Esophagus squamous epithelium (tissue), 5 donors: ENCODE measurements at regions not wholly inside any gene's neighbourhood (a gene's known extent, or its start where the extent isn't known, plus 50 kb on each side); places are given as distances from the start of the nearest gene placed in this dataset.

Experiments
- DNase-seq: peaks from one replicate; lab custom pipeline; 2025; lab: John Stamatoyannopoulos, UW
- H3K27ac ChIP-seq, 4 donors: fragments of 200-600 bp; sonication (generic); one replicate each; pipeline ENCODE4 v1.5.1; 2016 to 2019; ENCODE audit warnings: mild to moderate bottlenecking in 1 of 4
- H3K27me3 ChIP-seq, 4 donors: fragments of 200-600 bp; sonication (generic); 1 replicate in 3 of 4; 2 replicates in 1 of 4; pipeline versions ENCODE4 v1.5.1 to v1.6.0; 2017 to 2021; ENCODE audit warnings: antibody characterized with exemption in 1 of 4
- H3K36me3 ChIP-seq, 3 donors: fragments of 200-600 bp; sonication (generic); one replicate each; pipeline ENCODE4 v1.5.1; 2016 to 2019
- H3K4me1 ChIP-seq, 3 donors: fragments of 200-600 bp; sonication (generic); one replicate each; pipeline ENCODE4 v1.5.1; 2017 to 2019
- H3K4me3 ChIP-seq, 4 donors: fragments of 200-600 bp; sonication (generic); 1 replicate in 3 of 4; 2 replicates in 1 of 4; pipeline ENCODE4 v1.5.1; 2016 to 2019; ENCODE audit warnings: mild to moderate bottlenecking in 2 of 4, moderate library complexity in 1 of 4
- H3K9me3 ChIP-seq, 3 donors: fragments of 200-600 bp; sonication (generic); one replicate each; pipeline ENCODE4 v1.5.1; 2016 to 2019
- POLR2A ChIP-seq, 4 donors: fragments of 450-650 bp; IDR thresholded peaks; one replicate each; pipeline ENCODE4 v1.6.1; 2017; ENCODE audit warnings: antibody characterized with exemption in 4 of 4, mild to moderate bottlenecking in 4 of 4, moderate library complexity in 3 of 4
- WGBS, 2 donors: methylation state at CpG; one replicate each; pipeline ENCODE4 v1.1.5; 2018; 5-methylcytosine and 5-hydroxymethylcytosine counted together
- intact Hi-C: fragments of 100-400 bp; cut with DNase I; formaldehyde crosslinking; loops from one replicate; pipeline ENCODE4 v1.15.0; 2022
- TF ChIP-seq, protein P1 (sequence below), 6 experiments: fragments of 450-650 bp in 4 of 6; fragments of 200-600 bp in 2 of 6; sonication (generic) in 2 of 6; IDR thresholded peaks; one replicate each; pipeline ENCODE4 v1.5.1; 2016 to 2019; ENCODE audit warnings: antibody characterized with exemption in 6 of 6, mild to moderate bottlenecking in 4 of 6, moderate library complexity in 4 of 6
- donor health status: DM: yes; HTN: yes; CAD: no.

DNA sequence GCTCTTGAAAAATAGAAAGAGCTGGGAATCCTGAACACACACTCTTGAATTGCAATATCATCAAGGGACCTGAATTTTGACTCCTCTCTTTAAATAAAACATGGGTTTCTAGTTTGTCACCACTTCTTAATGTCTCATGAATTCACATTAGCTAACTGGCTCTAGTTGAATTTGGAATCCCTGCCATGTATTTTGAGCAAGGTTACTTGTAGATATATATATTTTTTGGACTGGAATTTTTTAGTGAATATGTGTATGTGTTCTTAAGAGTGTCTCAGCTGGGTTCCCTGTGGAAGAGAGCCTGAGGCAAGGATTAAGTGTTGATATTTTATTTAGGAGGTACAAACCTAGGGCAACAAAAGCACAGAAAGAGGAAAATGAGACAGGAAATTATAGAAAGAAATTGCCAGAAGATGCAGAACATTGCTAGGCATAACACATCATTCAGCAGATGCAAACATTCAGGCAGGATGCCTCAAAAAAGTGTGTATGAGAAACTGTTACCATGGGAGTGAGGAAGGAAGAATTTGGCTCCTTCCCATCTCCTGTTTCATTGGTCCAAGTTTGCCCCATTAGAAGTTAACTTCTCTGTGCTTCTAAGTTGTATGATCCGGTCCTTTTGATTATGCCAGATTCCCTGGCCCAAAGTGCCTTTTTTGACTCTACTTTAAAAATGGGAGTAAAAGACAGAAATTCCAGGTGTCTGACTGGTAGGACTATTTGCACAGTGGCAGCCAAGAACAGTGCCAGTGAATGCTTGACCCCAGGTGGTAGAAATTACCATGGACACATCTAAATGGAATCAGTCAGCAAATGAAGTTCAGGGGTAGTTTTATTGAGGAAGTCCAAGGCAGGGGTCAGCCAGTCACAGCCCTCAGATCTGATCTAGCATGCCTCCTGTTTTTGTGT lies 253.7 kb upstream of the TGFBR2 start:
- peaks cover 0 to 72% (median 40%) of the 10 kb centered on the region in 3 donors for H3K4me1 ChIP-seq
- no peaks in the 10 kb centered on the region for H3K36me3 ChIP-seq
- no peak for DNase-seq
- 65 to 71% methylated on average over 1 of the region's 1 CpG for WGBS, 2 donors
- no peaks in the 10 kb centered on the region for H3K27me3 ChIP-seq
- TF ChIP-seq, protein P1, sequence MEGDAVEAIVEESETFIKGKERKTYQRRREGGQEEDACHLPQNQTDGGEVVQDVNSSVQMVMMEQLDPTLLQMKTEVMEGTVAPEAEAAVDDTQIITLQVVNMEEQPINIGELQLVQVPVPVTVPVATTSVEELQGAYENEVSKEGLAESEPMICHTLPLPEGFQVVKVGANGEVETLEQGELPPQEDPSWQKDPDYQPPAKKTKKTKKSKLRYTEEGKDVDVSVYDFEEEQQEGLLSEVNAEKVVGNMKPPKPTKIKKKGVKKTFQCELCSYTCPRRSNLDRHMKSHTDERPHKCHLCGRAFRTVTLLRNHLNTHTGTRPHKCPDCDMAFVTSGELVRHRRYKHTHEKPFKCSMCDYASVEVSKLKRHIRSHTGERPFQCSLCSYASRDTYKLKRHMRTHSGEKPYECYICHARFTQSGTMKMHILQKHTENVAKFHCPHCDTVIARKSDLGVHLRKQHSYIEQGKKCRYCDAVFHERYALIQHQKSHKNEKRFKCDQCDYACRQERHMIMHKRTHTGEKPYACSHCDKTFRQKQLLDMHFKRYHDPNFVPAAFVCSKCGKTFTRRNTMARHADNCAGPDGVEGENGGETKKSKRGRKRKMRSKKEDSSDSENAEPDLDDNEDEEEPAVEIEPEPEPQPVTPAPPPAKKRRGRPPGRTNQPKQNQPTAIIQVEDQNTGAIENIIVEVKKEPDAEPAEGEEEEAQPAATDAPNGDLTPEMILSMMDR (IDR thresholded peaks at IDR 0.05), result no peak
- TF ChIP-seq POLR2A (IDR thresholded peaks at IDR 0.05), result no peak
- intact Hi-C loops, result no loop called here
- no peak overlapping the region for H3K4me3 ChIP-seq
- H3K9me3 ChIP-seq, result no peaks in the 10 kb centered on the region
- H3K27ac ChIP-seq, result no peak overlapping the region

DNA sequence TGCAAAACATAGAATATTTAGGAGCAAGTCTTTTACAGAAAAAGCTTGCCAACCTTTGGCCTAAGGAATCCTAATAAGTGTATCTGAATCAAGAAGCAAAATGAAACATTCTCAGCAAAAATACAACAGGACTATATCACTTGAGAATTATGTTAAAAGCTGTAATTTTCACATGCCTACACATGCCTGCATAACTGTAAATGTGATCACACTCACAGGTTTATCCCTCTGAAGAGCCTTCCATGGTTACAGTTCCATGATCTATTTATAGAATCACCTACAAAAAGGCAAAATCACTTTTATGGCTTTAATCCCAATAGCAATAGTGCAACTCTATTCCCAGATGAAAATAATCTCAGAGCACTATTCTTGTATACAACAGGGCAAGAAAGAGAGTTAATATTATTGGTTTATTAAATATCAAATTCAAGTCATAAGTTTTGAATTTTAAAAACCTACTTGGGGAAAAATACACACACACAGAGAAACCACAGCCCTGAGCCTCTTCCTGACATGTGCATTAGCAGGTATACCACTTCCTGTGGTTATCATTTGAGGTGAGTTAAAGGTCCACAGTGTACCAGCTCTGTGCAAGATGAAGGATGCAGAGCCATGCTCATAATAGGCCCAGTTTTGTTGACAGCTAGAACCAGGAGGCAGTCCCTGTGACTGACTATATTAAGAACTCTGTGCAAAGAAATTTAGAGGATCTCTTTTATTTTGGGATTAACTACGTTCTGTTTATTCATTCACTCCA lies 252.5 kb upstream of the TGFBR2 start:
- no peaks in the 10 kb centered on the region for H3K36me3 ChIP-seq
- intact Hi-C loops, result no loop called here
- peaks cover 0 to 70% (median 40%) of the 10 kb centered on the region in 3 donors for H3K4me1 ChIP-seq
- TF ChIP-seq, protein P1 (IDR thresholded peaks at IDR 0.05), result no peak
- TF ChIP-seq POLR2A (IDR thresholded peaks at IDR 0.05), result no peak
- no peak overlapping the region for H3K4me3 ChIP-seq
- H3K27me3 ChIP-seq, result no peaks in the 10 kb centered on the region
- no peaks in the 10 kb centered on the region for H3K9me3 ChIP-seq
- no peak for DNase-seq
- WGBS, 2 donors, result 45 to 53% methylated on average over 1 of the region's 1 CpG
- peak overlapping the region in 1 of 4 donors; percentile 31 for H3K27ac ChIP-seq

DNA sequence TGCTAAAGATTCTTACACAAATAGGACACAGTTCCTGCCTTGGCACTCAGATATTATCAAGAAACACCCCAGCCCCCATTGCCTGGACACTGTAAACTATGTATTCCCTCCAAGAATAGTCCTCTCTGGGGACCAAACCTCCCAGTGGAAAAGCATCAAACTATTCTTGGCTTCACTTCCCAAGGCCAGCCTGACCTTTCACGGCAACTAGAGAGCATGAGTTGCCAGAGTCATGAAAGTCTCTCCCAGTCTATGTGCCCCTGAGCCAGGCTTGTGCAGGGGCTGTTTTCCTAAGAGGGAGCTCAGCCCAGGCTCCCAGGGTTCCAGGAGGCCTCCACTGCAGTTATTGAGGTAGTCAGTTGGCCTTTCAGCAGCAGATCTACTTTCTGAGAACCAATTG lies 251.9 kb upstream of the TGFBR2 start:
- WGBS, 2 donors, result 75% methylated on average over 1 of the region's 1 CpG; no CpG with 5 or more reads in 1 of the 2 donors
- TF ChIP-seq, protein P1 (IDR thresholded peaks at IDR 0.05), result no peak
- TF ChIP-seq POLR2A (IDR thresholded peaks at IDR 0.05), result no peak
- no peaks in the 10 kb centered on the region for H3K9me3 ChIP-seq
- intact Hi-C loops, result no loop called here
- peak overlapping the region in 2 of 4 donors; percentile 5 to 31 for H3K27ac ChIP-seq
- no peak for DNase-seq
- no peaks in the 10 kb centered on the region for H3K27me3 ChIP-seq
- H3K4me3 ChIP-seq, result no peak overlapping the region
- no peaks in the 10 kb centered on the region for H3K36me3 ChIP-seq
- peaks cover 0 to 69% (median 40%) of the 10 kb centered on the region in 3 donors for H3K4me1 ChIP-seq

DNA sequence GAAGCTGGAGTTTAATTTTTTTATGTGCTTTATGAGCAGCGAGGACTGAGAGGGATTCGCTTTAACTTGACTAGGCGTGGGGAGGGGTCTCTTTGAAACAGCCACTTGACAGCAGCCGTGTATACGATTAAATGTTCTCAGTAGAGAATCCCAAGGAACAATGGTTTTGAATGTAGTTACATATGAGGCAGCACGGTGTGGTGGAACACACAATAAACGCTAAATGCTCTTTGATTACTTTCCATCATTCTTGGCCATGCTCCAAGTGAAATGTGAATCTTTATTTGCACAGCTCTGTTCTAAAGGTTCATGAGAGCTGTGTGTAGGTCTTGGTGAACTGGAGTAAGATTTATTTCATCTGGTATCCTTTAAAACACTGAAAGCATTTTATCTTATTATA lies 251.4 kb upstream of the TGFBR2 start:
- no peak for DNase-seq
- Histone ChIP-seq H3K27ac (peak overlapping the region in 2 of 4 donors; percentile 5 to 31), H3K27me3 (no peaks in the 10 kb centered on the region), H3K9me3 (no peaks in the 10 kb centered on the region), H3K36me3 (no peaks in the 10 kb centered on the region), H3K4me3 (no peak overlapping the region), H3K4me1 (peaks cover 0 to 65% (median 40%) of the 10 kb centered on the region in 3 donors)
- no peak for TF ChIP-seq POLR2A (IDR thresholded peaks at IDR 0.05)
- TF ChIP-seq, protein P1 (IDR thresholded peaks at IDR 0.05), result no peak
- WGBS, 2 donors, result 37 to 44% methylated on average over 7 of the region's 7 CpGs
- intact Hi-C loops, result no loop called here

DNA sequence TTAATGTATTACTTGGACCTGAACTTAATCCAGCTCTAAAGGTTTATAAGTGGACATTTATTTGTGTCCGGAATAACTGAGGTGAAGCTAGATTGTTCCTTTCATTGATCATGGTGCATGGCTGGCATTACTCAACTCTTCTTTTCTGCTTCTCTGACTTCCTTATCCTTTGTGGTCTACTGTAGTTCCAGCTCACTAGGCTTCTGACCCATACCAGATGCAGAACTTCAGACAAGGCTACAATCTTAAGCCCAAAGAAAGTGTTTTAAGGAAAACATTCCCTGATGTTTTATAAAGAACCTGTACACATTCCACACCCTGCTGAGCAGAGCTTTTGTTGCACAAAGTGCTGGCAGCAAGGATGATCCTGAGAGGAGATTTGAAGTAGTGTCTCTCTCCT lies 250.8 kb upstream of the TGFBR2 start:
- DNase-seq, result no peak
- Histone ChIP-seq H3K4me3 (no peak overlapping the region), H3K27ac (no peak overlapping the region), H3K36me3 (no peaks in the 10 kb centered on the region), H3K9me3 (no peaks in the 10 kb centered on the region), H3K4me1 (peaks cover 0 to 62% (median 40%) of the 10 kb centered on the region in 3 donors), H3K27me3 (no peaks in the 10 kb centered on the region)
- TF ChIP-seq, protein P1 (IDR thresholded peaks at IDR 0.05), result no peak
- TF ChIP-seq POLR2A (IDR thresholded peaks at IDR 0.05), result no peak
- WGBS, 2 donors, result 87 to 91% methylated on average over 1 of the region's 1 CpG
- intact Hi-C loops, result no loop called here
